GM18507 (cell line): ENCODE measurements at regions not wholly inside any gene's neighbourhood (a gene's known extent, or its start where the extent isn't known, plus 50 kb on each side); places are given as distances from the start of the nearest gene placed in this dataset.
"Not testable (repeated sequence)": the region's sequence is repeated elsewhere in the genome, so short reads cannot be mapped to it uniquely, and the experiment has no call there.

Experiments used
- DNase-seq: peaks from one replicate; pipeline ENCODE4 v3.0.0; 2011; ENCODE audit warnings: low read depth; ENCODE audit not compliant: insufficient read length; ENCODE audit errors: extremely low spot score
- FAIRE-seq: peaks from 2 replicates; lab custom pipeline; 2011; peaks lifted over from hg19 to GRCh38; lab: Jason Lieb, UNC

- no peak for FAIRE-seq
Observed at GRCh38 chr18:57895182-57895581, 92.1 kb upstream of the ATP8B1 start.

GRCh38 chr18:57891707-57892391, 88.7 kb upstream of the ATP8B1 start:
- DNase-seq (no peak), FAIRE-seq (peak; percentile 56)

More at GRCh38 chr18:57895182-57895581, 92.1 kb upstream of the ATP8B1 start:
- DNase-seq = no peak

- DNase-seq (no peak), FAIRE-seq (no peak)
Observed at GRCh38 chr18:57890266-57890665, 87.2 kb upstream of the ATP8B1 start.

- no peak for DNase-seq
Observed at GRCh38 chr18:57889841-57890240, 86.7 kb upstream of the ATP8B1 start.

GRCh38 chr18:57887543-57888383, 84.6 kb upstream of the ATP8B1 start:
- DNase-seq (no peak), FAIRE-seq (no peak)

More at GRCh38 chr18:57889841-57890240, 86.7 kb upstream of the ATP8B1 start:
- FAIRE-seq = no peak

- DNase-seq (no peak), FAIRE-seq (no peak)
Observed at GRCh38 chr18:57885931-57886330, 82.8 kb upstream of the ATP8B1 start.

GRCh38 chr18:57882465-57882864, 79.3 kb upstream of the ATP8B1 start:
- no peak for FAIRE-seq
- DNase-seq = no peak

GRCh38 chr18:57881818-57882413, 78.8 kb upstream of the ATP8B1 start:
- peak; percentile 91 for FAIRE-seq
- peak; percentile 36 for DNase-seq

- DNase-seq, FAIRE-seq: not testable (repeated sequence)
Observed at GRCh38 chr18:57879924-57880323, 76.8 kb upstream of the ATP8B1 start.

GRCh38 chr18:57869221-57869620, 66.1 kb upstream of the ATP8B1 start:
- FAIRE-seq (no peak), DNase-seq (no peak)

- FAIRE-seq (no peak), DNase-seq (no peak)
Observed at GRCh38 chr18:57866355-57866754, 63.2 kb upstream of the ATP8B1 start.

GRCh38 chr18:57864615-57865121, 61.6 kb upstream of the ATP8B1 start:
- no peak for FAIRE-seq
- no peak for DNase-seq

GRCh38 chr18:57863706-57864105, 60.6 kb upstream of the ATP8B1 start:
- DNase-seq (no peak), FAIRE-seq (no peak)

GRCh38 chr18:57859314-57859713, 56.2 kb upstream of the ATP8B1 start:
- DNase-seq = no peak
- FAIRE-seq = peak; percentile 59

- DNase-seq (no peak), FAIRE-seq (no peak)
Observed at GRCh38 chr18:57856557-57857280, 53.6 kb upstream of the ATP8B1 start.

- no peak for FAIRE-seq
Observed at GRCh38 chr18:57856128-57856527, 53.0 kb upstream of the ATP8B1 start.

GRCh38 chr18:57855551-57855950, 52.4 kb upstream of the ATP8B1 start:
- DNase-seq (no peak), FAIRE-seq (no peak)

More at GRCh38 chr18:57856128-57856527, 53.0 kb upstream of the ATP8B1 start:
- DNase-seq = no peak

GRCh38 chr18:57854726-57855125, 51.6 kb upstream of the ATP8B1 start:
- no peak for FAIRE-seq
- DNase-seq = no peak

- no peak for FAIRE-seq
- DNase-seq = no peak
Observed at GRCh38 chr18:57853864-57854263, 50.7 kb upstream of the ATP8B1 start.

- no peak for FAIRE-seq
- DNase-seq = no peak
Observed at GRCh38 chr18:57853133-57853532, 50.0 kb upstream of the ATP8B1 start.
